Naive B cell (primary cell): ENCODE measurements at regions not wholly inside any gene's neighbourhood (a gene's known extent, or its start where the extent isn't known, plus 50 kb on each side); places are given as distances from the start of the nearest gene placed in this dataset.
"Not testable (repeated sequence)": the region's sequence is repeated elsewhere in the genome, so short reads cannot be mapped to it uniquely, and the experiment has no call there.

Experiments used
- ATAC-seq, 2 donors: fragments of 150-1000 bp; cut with Tn5 transposase; 2 replicates each; pipeline ENCODE4 v1.10.0; 2021; ENCODE audit warnings: low read depth in 2 of 2, mild to moderate bottlenecking in 2 of 2, moderate library complexity in 2 of 2
- DNase-seq: peaks from one replicate; pipeline ENCODE4 v3.0.0; 2022
- H3K27ac Mint-ChIP-seq, 6 donors: one replicate each; pipeline ENCODE4 v1.8.0; 2020 to 2022; ENCODE audit warnings: mild to moderate bottlenecking in 6 of 6, mixed read lengths in 6 of 6, moderate library complexity in 5 of 6, inconsistent platforms in 2 of 6
- H3K27me3 Mint-ChIP-seq, 3 donors: one replicate each; pipeline ENCODE4 v1.8.0; 2021 to 2022; ENCODE audit warnings: mixed read lengths in 3 of 3, mild to moderate bottlenecking in 1 of 3
- H3K36me3 Mint-ChIP-seq, 2 donors: one replicate each; pipeline ENCODE4 v1.8.0; 2020 to 2022; ENCODE audit warnings: mixed read lengths in 2 of 2, inconsistent platforms in 1 of 2, mild to moderate bottlenecking in 1 of 2
- H3K4me1 Mint-ChIP-seq, 3 donors: one replicate each; pipeline ENCODE4 v1.8.0; 2020 to 2022; ENCODE audit warnings: mixed read lengths in 3 of 3, inconsistent platforms in 1 of 3, mild to moderate bottlenecking in 1 of 3, moderate library complexity in 1 of 3
- H3K4me3 Mint-ChIP-seq, 8 donors: one replicate each; pipeline ENCODE4 v1.8.0; 2020 to 2022; ENCODE audit warnings: mild to moderate bottlenecking in 8 of 8, mixed read lengths in 8 of 8, moderate library complexity in 8 of 8, inconsistent platforms in 2 of 8
- H3K9me3 Mint-ChIP-seq, 7 donors: one replicate each; pipeline ENCODE4 v1.8.0; 2020 to 2022; ENCODE audit warnings: mixed read lengths in 7 of 7, mild to moderate bottlenecking in 5 of 7, inconsistent platforms in 2 of 7, moderate library complexity in 1 of 7

DNA sequence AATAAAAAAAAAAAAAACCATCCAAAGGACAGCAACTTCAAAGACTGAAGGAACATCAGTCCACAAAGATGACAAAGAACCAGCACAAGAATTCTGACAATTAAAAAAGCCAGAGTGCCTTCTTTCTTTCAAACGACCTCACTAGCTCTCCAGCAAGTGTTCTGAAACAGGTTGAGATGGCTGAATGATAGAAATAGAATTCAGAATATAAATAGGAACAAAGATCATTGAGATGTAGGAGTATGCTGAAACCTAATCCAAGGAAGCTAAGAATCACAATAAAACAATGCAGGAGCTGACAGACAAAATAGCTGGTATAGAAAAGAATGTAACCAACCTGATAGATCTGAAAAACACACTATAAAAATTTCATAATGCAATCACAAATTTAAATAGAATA lies 218.2 kb downstream of the GIPC2 start:
- no peaks in the 10 kb centered on the region for H3K4me1 Mint-ChIP-seq
- DNase-seq (no peak), ATAC-seq (no peak)
- no peak overlapping the region for H3K4me3 Mint-ChIP-seq
- peak overlapping the region in 1 of 6 donors; percentile 3 for H3K27ac Mint-ChIP-seq
- H3K36me3 Mint-ChIP-seq: no peaks in the 10 kb centered on the region
- peaks cover 0 to 3% (median 0%) of the 10 kb centered on the region in 3 donors for H3K27me3 Mint-ChIP-seq
- H3K9me3 Mint-ChIP-seq: peaks cover 0 to 11% (median 6%) of the 10 kb centered on the region in 7 donors

DNA sequence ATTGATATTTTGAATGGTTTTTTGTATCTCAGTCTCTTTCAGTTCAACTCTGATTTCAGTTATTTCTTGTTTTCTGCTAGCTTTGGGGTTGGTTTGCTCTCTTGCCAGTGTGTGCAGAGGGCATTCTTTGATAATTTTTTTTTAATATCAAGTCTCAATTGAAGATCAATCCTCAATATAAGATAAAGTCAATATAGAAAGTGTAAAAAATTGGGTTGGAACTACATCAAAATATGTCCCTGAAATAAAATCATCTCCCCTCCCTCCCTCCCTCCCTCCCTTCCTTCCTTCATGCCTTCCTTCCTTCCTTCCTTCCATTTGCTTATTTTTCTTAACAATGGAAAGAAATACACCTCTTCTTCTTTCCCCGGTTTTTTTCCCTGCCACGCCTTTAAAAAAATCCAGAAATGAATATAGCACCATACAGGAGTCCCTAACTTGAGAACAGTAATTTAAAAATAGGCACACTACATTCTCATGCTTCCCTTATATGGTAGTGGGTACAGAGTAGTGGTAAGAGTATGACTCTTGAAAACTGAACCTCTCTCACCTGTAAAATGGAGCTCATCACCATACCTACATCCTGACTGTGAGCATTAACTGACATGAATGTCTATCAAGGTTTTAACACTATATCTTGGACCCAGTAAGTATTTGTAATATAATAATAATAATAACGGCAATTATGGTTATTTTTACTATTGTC lies 221.9 kb downstream of the GIPC2 start:
- H3K4me1 Mint-ChIP-seq: no peaks in the 10 kb centered on the region
- H3K27me3 Mint-ChIP-seq: no peaks in the 10 kb centered on the region
- no peaks in the 10 kb centered on the region for H3K36me3 Mint-ChIP-seq

DNA sequence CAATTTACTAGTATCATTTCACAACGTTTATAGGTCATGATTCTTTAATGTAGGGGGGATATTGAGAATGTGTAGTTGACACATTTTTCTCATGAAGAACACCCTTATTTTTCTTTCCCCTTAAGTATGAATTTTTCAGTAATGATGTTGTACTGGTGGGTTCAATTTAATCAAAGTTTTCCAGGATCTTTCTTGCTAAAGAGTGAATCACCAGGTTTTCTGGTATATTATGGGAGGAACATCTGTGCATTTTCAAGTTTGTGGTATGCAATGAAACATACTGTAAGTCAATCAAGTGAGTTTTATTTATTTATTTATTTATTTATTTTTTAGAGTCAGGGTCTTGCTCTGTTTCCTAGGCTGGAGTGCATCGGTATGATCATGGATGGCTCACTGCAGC lies 221.2 kb upstream of the PTGFR start:
- Mint-ChIP-seq H3K9me3 (peaks cover 0 to 22% (median 2%) of the 10 kb centered on the region in 7 donors), H3K27me3 (peaks cover 0 to 7% (median 0%) of the 10 kb centered on the region in 3 donors), H3K4me3 (no peak overlapping the region), H3K4me1 (no peaks in the 10 kb centered on the region), H3K27ac (no peak overlapping the region), H3K36me3 (no peaks in the 10 kb centered on the region)
- DNase-seq: no peak
- no peak for ATAC-seq

More for the DNA sequence above, 221.9 kb downstream of the GIPC2 start:
- H3K27ac Mint-ChIP-seq: no peak overlapping the region
- H3K4me3 Mint-ChIP-seq: no peak overlapping the region
- ATAC-seq: no peak
- peaks cover 0 to 16% (median 4%) of the 10 kb centered on the region in 7 donors for H3K9me3 Mint-ChIP-seq
- DNase-seq: no peak

DNA sequence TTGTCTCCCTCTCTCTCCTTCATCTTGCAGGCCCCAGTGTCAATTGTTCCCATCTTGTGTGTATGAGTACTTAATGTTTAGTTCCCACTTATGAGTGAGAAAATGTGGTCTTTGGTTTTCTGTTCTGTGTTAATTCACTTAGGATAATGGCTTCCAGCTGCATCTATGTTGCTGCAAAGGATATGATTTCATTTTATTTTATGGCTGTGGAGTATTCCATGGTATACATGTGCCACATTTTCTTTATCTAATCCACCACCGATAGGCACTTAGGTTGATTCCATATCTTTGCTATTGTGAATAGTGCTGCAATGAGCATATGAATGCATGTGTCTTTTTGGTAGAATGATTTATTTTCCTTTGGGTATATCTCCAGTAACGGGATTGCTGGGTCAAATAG lies 219.4 kb upstream of the PTGFR start:
- Mint-ChIP-seq H3K27me3 (peaks cover 0 to 13% (median 4%) of the 10 kb centered on the region in 3 donors), H3K9me3 (peaks cover 0 to 18% (median 0%) of the 10 kb centered on the region in 7 donors)
- H3K4me3 Mint-ChIP-seq, DNase-seq, ATAC-seq, H3K27ac Mint-ChIP-seq, H3K4me1 Mint-ChIP-seq, H3K36me3 Mint-ChIP-seq: not testable (repeated sequence)

DNA sequence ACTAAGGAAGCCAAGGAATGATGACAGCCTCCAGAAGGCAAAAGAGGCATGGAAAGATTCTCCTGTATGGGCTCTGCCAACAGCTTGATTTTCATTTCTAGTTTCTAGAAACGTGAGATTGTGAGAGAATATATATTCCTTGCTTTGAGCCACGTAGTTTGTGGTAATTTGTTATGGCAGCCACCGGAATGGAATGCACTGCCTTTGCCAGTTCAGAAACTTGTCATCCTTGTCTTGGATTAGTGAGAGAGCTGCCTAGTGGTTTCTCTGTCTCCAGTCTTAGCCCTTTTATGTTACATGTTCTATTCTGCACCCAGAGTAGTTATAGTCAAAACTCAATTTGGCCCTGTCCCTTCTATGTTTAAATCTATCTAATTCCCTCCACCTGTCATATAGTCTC lies 216.0 kb upstream of the PTGFR start:
- Mint-ChIP-seq H3K27ac (no peak overlapping the region), H3K36me3 (no peaks in the 10 kb centered on the region), H3K4me3 (no peak overlapping the region), H3K27me3 (peaks cover 0 to 21% (median 7%) of the 10 kb centered on the region in 3 donors), H3K9me3 (peaks cover 0 to 18% (median 0%) of the 10 kb centered on the region in 7 donors), H3K4me1 (no peaks in the 10 kb centered on the region)
- DNase-seq (no peak), ATAC-seq (no peak)

DNA sequence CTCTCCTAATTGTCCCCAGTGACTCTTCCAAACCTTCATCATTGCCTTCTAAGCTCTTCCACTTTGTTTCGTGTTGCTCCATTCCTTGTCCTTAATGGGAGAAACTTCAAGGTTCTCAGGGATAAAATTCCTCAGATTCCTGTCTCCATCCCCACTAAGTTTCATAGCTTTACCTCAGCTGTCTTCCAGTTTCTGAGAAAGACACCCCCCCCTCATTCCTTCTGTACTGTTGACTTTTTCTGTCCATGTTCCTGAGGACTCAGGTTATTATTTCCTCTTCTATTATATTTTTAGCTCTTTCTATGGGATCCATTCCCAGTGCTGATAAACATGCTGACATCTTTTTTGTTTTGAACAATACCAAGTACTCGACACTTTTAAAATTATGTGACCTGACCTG lies 215.3 kb upstream of the PTGFR start:
- Mint-ChIP-seq H3K4me1 (no peaks in the 10 kb centered on the region), H3K9me3 (peaks cover 0 to 18% (median 0%) of the 10 kb centered on the region in 7 donors), H3K27me3 (peaks cover 0 to 21% (median 7%) of the 10 kb centered on the region in 3 donors), H3K4me3 (no peak overlapping the region), H3K36me3 (no peaks in the 10 kb centered on the region), H3K27ac (no peak overlapping the region)
- DNase-seq (no peak), ATAC-seq (no peak)

DNA sequence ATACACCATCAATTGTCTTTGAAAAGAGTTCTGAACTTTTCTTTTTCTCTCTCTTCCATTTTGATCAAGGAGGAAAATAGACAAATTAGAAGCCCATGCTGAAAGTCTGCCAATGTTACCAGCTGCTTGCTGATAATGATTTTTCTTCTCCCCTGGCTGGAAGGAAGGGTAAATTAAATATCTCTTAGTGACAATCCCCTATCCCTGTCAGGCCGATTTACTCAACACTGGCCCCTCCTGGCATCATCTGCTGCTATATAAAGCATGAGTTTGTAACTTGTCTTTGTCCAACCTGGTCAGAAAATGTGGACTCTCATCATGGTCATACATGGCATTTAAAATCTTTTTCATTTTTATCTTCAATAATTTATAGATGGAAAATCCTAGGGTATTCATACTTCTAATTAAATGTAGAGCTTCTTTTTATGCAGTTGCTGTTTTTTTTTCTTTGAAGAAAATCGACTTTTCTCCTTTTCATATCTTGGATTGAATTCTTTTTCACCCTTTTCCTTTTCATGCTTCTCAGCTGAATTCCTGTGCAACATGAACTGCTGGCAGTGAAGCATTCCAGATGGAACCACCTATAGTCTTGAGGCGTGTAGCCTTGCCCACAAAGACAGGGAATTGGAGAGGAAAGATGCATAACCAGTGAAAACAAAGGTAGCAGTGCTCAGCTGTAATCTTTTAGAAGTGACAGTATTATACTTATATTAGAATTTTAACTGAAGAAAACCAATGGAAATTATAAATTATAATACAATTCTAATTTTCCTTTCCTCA lies 214.7 kb upstream of the PTGFR start:
- Mint-ChIP-seq H3K27ac (no peak overlapping the region), H3K4me3 (no peak overlapping the region), H3K4me1 (no peaks in the 10 kb centered on the region), H3K9me3 (peaks cover 0 to 14% (median 0%) of the 10 kb centered on the region in 7 donors), H3K27me3 (peaks cover 0 to 21% (median 7%) of the 10 kb centered on the region in 3 donors), H3K36me3 (no peaks in the 10 kb centered on the region)
- ATAC-seq (no peak), DNase-seq (no peak)

DNA sequence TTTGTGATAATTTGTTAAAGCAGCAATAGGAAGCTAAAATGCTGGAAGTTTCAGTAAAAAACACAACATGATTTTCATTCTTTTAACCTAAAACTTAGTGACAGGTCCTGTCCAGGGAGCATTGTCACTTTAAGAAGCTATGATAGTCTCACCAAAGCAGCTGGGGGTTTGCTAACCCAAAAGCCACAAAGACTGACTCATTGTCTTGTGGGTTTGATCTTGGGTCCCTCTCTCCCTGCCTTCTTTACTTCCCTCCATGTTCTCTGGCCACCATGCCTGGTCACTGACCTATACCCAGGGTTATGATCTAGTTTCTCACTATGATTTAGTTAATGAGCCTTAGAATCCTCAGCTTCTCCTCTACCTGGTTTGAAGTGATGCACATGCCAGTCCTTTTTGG lies 213.5 kb upstream of the PTGFR start:
- Mint-ChIP-seq H3K36me3 (no peaks in the 10 kb centered on the region), H3K4me3 (no peak overlapping the region), H3K27ac (no peak overlapping the region), H3K9me3 (peaks cover 0 to 13% (median 3%) of the 10 kb centered on the region in 7 donors), H3K4me1 (no peaks in the 10 kb centered on the region), H3K27me3 (peaks cover 0 to 21% (median 7%) of the 10 kb centered on the region in 3 donors)
- DNase-seq (no peak), ATAC-seq (no peak)

DNA sequence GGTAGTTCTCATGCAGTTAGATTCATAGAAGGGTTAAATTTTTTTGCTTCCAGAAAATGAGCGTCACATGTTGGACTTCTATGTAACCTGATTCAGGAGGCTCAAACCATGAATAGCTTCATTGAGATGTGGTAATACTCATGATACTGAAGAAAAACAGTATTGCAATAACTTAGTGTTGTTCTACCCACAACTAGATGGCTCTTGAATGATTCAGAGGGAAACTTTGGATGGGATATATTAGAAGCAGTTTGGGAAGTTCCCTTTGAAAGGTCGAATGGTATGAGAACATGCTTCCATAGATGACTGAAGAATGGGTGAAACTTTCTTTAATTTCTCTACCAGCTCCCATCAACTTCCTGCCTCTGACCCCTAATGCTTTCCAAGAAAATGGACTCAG lies 211.7 kb upstream of the PTGFR start:
- no peaks in the 10 kb centered on the region for H3K4me1 Mint-ChIP-seq
- H3K27me3 Mint-ChIP-seq: peaks cover 0 to 20% (median 7%) of the 10 kb centered on the region in 3 donors
- peaks cover 0 to 12% (median 3%) of the 10 kb centered on the region in 7 donors for H3K9me3 Mint-ChIP-seq
- no peak overlapping the region for H3K27ac Mint-ChIP-seq
- no peaks in the 10 kb centered on the region for H3K36me3 Mint-ChIP-seq
- ATAC-seq (no peak), DNase-seq (no peak)
- H3K4me3 Mint-ChIP-seq: no peak overlapping the region

DNA sequence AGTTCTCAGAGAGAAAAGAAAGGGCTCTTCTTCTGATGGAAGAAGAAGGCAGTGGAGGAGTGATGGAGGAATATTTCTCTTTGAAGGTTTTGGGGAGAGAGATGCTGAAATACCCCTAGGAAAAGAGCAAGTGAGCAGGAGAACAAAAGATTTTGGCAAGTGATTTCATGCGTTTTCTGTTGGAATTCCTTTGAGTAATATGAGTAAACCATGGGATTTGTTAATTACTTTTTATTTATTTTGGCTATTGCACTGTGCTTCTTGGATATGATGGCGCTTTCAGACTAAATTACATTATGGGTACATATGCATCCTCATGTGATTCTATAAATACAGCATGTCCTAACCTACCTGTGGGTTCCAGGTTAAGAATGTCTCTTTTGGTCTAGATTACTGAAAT lies 210.1 kb upstream of the PTGFR start:
- Mint-ChIP-seq H3K4me1 (no peaks in the 10 kb centered on the region), H3K36me3 (no peaks in the 10 kb centered on the region), H3K27ac (no peak overlapping the region), H3K9me3 (peaks cover 0 to 8% (median 2%) of the 10 kb centered on the region in 7 donors), H3K27me3 (peaks cover 0 to 16% (median 3%) of the 10 kb centered on the region in 3 donors), H3K4me3 (no peak overlapping the region)
- DNase-seq (no peak), ATAC-seq (no peak)

DNA sequence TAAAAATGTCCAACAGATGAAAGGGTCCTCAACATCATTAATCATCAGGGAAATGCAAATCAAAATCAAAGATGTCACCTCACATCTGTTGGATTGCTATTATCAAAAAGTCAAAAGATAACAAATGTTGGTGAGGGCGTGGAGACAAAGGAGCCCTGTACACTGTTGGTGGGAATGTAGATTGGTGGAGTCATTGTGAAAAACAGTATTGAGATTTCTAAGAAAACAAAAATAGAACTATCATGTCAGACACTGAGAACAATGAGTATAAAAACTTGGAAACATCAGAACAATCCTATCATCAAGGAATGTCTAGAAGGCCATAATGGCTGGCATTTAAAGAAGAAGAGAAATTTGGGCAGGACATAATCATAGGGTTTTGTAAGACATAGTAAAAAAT lies 209.2 kb upstream of the PTGFR start:
- Mint-ChIP-seq H3K9me3 (peaks cover 0 to 8% (median 2%) of the 10 kb centered on the region in 7 donors), H3K27me3 (peaks cover 0 to 15% (median 3%) of the 10 kb centered on the region in 3 donors), H3K4me3 (no peak overlapping the region), H3K36me3 (no peaks in the 10 kb centered on the region), H3K4me1 (no peaks in the 10 kb centered on the region), H3K27ac (no peak overlapping the region)
- DNase-seq (no peak), ATAC-seq (no peak)

DNA sequence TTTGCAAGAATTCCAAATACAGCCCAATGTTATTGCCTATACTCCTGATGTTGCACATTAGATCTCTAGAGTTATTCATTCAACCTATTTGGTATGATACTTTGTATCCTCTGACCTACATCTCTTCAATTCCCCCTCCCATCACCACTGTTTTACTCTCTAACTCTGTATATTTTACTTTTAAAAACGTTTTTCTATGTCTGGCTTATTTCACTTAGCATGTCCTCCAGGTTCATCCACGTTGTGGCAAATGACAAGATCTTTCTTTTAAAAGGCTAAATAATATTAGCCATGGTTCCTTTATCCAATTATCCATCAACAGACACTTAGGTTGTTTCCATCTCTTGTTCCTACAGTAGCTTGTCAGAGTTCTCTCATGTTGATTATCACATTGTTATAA lies 207.1 kb upstream of the PTGFR start:
- no peak for ATAC-seq
- no peak for DNase-seq
- H3K36me3 Mint-ChIP-seq: no peaks in the 10 kb centered on the region
- H3K27me3 Mint-ChIP-seq: peaks cover 0 to 6% (median 0%) of the 10 kb centered on the region in 3 donors
- H3K4me1 Mint-ChIP-seq: no peaks in the 10 kb centered on the region
- peaks cover 0 to 8% (median 0%) of the 10 kb centered on the region in 7 donors for H3K9me3 Mint-ChIP-seq
- no peak overlapping the region for H3K27ac Mint-ChIP-seq
- no peak overlapping the region for H3K4me3 Mint-ChIP-seq

DNA sequence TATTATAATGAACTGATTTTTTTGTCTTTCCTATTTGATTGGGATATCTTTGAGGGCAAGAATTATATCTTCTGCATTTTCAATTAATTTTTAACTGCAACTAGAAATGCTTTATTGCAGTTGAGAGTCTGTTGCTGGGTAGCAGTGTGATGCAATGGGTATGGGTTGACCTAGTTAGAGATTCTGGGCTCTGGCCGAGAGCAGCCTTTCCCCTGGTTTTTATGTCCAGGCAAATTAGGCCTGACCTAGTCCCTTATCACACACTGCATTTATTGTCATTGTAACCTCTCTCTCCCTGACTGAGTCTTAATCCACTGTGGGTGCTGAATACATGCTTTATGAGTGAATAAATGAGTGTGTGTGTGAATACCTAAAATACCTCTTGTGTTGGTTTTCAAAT lies 206.4 kb upstream of the PTGFR start:
- DNase-seq (no peak), ATAC-seq (no peak)
- Mint-ChIP-seq H3K4me3 (no peak overlapping the region), H3K4me1 (no peaks in the 10 kb centered on the region), H3K9me3 (peaks cover 0 to 8% (median 0%) of the 10 kb centered on the region in 7 donors), H3K27me3 (peaks cover 0 to 6% (median 0%) of the 10 kb centered on the region in 3 donors), H3K36me3 (no peaks in the 10 kb centered on the region), H3K27ac (no peak overlapping the region)

DNA sequence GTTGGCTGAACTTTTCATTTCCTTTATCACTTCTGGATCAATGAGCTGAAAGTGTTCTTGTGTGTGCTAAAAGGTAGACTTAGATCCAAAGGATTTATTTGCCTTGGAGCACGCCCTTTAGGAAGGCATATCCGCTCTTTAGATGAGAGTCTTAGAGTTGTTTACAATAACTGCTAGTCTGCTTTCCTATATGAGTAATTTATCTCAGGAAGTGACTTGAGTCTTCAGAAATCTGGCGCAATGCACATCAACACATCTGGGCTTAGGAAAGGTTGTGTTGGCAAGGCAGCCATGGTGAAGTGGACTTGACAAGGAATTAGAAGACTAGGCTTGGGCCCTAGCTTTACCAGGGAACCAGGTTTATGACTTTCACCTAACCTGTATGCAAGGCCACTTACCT lies 204.1 kb upstream of the PTGFR start:
- Mint-ChIP-seq H3K36me3 (no peaks in the 10 kb centered on the region), H3K4me3 (peak overlapping the region in 1 of 8 donors; percentile 51), H3K4me1 (no peaks in the 10 kb centered on the region), H3K9me3 (peaks cover 0 to 5% (median 0%) of the 10 kb centered on the region in 7 donors), H3K27me3 (peaks cover 0 to 6% (median 0%) of the 10 kb centered on the region in 3 donors), H3K27ac (no peak overlapping the region)
- no peak for DNase-seq
- ATAC-seq: no peak
